ENCODE measurements at regions not wholly inside any gene's neighbourhood (a gene's known extent, or its start where the extent isn't known, plus 50 kb on each side); places are given as distances from the start of the nearest gene placed in this dataset.

DNA sequence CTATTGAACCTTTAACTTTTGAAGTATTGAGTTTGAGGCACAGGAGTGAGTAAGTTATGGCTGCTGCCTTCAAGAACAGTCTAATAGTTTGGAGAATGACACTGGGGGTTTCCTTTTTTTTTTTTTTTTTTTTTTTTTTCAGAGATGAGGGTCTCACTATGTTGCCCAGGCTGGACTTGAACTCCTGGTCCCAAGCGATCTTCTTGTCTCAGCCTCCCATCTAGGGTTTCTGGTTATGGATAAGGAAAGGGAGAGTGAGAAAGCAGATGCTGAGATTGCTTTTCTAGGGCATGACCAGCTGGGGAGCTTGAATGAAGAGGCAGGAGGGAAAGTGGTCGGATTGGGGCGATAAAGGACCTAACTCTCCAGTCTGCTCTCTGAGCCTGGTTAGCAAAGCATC, 59.9 kb upstream of the BTRC start:
- no peaks in the 10 kb centered on the region for H3K36me3 ChIP-seq (ENCODE audit: control insufficient read depth, insufficient read depth, low read length)
- H3K4me3 ChIP-seq (ENCODE audit: low read depth, low read length), result no peak overlapping the region
- DNase-seq (ENCODE audit: low read depth) (no peak), FAIRE-seq (no peak)
- peaks cover 35% of the 10 kb centered on the region for H3K27me3 ChIP-seq (ENCODE audit: control insufficient read depth, insufficient read depth, low read length)
- TF ChIP-seq, protein P1, sequence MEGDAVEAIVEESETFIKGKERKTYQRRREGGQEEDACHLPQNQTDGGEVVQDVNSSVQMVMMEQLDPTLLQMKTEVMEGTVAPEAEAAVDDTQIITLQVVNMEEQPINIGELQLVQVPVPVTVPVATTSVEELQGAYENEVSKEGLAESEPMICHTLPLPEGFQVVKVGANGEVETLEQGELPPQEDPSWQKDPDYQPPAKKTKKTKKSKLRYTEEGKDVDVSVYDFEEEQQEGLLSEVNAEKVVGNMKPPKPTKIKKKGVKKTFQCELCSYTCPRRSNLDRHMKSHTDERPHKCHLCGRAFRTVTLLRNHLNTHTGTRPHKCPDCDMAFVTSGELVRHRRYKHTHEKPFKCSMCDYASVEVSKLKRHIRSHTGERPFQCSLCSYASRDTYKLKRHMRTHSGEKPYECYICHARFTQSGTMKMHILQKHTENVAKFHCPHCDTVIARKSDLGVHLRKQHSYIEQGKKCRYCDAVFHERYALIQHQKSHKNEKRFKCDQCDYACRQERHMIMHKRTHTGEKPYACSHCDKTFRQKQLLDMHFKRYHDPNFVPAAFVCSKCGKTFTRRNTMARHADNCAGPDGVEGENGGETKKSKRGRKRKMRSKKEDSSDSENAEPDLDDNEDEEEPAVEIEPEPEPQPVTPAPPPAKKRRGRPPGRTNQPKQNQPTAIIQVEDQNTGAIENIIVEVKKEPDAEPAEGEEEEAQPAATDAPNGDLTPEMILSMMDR (IDR thresholded peaks at IDR 0.05; ENCODE audit: insufficient read depth, low read length, severe bottlenecking), result no peak

DNA sequence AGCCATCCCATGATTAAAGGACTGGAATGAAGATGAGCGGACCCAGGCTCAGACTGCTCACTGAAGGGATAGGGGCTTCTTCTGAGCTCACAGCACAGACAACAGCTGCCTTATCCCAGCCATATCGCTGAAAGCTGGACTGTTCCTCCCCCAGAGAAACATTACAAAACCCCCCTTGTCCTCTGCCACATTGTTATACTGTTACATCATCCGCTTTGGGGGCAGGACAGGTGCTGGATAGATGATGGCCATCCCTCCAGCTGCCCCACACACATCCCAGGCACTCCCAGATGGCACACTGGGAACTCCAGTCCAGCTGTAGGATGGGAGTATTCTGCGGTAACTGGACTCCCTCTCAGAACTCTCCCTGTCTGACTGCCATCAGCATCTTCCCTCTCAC, 58.7 kb upstream of the BTRC start:
- TF ChIP-seq, protein P1 (IDR thresholded peaks at IDR 0.05; ENCODE audit: insufficient read depth, low read length, severe bottlenecking), result no peak
- H3K27me3 ChIP-seq (ENCODE audit: control insufficient read depth, insufficient read depth, low read length), result peaks cover 34% of the 10 kb centered on the region
- no peaks in the 10 kb centered on the region for H3K36me3 ChIP-seq (ENCODE audit: control insufficient read depth, insufficient read depth, low read length)
- DNase-seq (ENCODE audit: low read depth) (no peak), FAIRE-seq (no peak)
- H3K4me3 ChIP-seq (ENCODE audit: low read depth, low read length), result no peak overlapping the region

DNA sequence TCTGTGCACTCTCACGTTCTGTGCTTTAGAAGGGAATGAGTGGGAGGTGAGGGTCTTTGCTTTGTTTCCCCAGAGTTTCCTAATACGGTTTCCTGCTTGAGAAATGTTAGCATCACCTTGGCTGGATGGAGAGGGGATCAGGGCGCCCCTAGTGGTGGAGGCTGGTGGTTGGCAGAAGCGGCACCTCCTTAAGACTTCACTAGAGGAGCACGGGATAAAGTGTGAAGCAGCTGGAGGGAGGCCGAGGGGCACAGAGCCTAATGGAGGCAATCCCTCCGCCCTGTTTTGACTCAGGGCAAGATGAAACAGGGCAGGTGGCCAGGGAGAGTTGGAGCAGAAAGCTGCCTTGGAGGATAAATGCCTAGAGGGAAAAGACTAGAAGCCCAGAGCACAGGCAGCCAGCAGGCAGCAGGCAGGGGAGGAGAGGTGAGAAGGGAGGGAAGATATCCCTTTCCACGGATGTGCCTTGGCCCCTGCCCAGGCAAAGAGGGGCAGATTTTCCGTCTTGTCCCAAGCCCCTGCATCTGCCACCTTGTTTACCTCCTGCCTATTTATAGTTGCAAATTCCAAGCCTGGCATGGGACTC, 56.0 kb upstream of the BTRC start:
- no peak overlapping the region for H3K4me3 ChIP-seq (ENCODE audit: low read depth, low read length)
- H3K27me3 ChIP-seq (ENCODE audit: control insufficient read depth, insufficient read depth, low read length), result peaks cover 18% of the 10 kb centered on the region
- DNase-seq (ENCODE audit: low read depth) (peak; percentile 57), FAIRE-seq (no peak)
- TF ChIP-seq, protein P1 (IDR thresholded peaks at IDR 0.05; ENCODE audit: insufficient read depth, low read length, severe bottlenecking), result peak; percentile 96
- no peaks in the 10 kb centered on the region for H3K36me3 ChIP-seq (ENCODE audit: control insufficient read depth, insufficient read depth, low read length)

DNA sequence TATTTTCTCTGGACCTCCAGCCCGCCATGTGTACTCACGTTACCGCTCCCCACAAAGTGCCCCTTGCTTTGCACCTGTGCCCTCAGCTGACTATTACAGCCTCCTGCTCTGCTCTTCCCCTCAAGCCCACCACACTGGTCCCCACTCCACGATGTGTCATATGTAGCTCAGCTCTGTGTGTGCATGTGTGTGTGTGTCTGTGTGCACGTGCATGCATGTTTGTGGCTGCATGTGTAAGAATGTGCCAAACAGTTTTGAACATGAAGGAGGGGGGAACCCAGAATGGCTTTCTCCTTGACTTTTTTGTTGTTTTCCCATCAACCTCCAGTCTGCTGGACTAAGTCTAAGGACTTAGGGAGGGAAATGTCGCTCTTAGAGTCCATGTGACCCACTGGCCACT, 54.8 kb upstream of the BTRC start:
- peaks cover 19% of the 10 kb centered on the region for H3K27me3 ChIP-seq (ENCODE audit: control insufficient read depth, insufficient read depth, low read length)
- TF ChIP-seq, protein P1 (IDR thresholded peaks at IDR 0.05; ENCODE audit: insufficient read depth, low read length, severe bottlenecking), result no peak
- no peak for DNase-seq (ENCODE audit: low read depth)
- H3K36me3 ChIP-seq (ENCODE audit: control insufficient read depth, insufficient read depth, low read length), result no peaks in the 10 kb centered on the region
- no peak overlapping the region for H3K4me3 ChIP-seq (ENCODE audit: low read depth, low read length)
- FAIRE-seq, result no peak

DNA sequence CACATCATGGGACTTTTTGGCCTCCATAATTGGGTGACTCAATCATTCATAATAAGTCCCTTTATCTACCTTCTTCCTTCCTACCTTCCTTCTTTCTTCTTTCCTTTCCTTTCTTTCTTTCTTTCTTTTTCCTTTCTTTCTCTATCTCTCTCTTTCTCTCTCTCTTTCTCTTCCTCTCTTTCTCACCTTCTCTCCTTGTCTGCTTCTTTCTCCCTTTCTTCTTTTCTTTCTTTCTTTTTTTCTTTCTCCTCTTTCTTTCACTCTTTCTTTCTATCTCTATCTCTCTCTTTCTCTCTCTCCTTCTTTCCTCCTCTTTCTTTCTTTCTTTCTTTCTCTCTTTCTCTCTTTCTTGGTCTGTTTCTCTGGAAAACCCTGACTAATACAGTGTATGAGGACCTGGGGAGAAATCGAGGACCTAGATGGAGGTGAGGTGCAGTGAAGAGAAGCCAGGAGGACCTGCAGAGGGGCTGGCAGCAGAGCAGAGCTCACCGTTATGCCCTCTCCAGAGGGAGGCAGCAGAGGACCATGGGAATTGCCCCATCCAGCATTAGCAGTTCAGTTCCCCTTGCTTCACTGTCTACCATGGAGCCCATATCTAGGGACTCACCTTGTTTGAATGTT, 52.7 kb upstream of the BTRC start:
- Histone ChIP-seq H3K36me3 (ENCODE audit: control insufficient read depth, insufficient read depth, low read length) (no peaks in the 10 kb centered on the region), H3K27me3 (ENCODE audit: control insufficient read depth, insufficient read depth, low read length) (peaks cover 13% of the 10 kb centered on the region), H3K4me3 (ENCODE audit: low read depth, low read length) (no peak overlapping the region)
- peak; percentile 66 for DNase-seq (ENCODE audit: low read depth)
- TF ChIP-seq, protein P1 (IDR thresholded peaks at IDR 0.05; ENCODE audit: insufficient read depth, low read length, severe bottlenecking), result peak; percentile 98
- peak; percentile 68 for FAIRE-seq
